Stomach (tissue), 8 donors: ENCODE measurements at regions not wholly inside any gene's neighbourhood (a gene's known extent, or its start where the extent isn't known, plus 50 kb on each side); places are given as distances from the start of the nearest gene placed in this dataset.

Experiments
- DNase-seq, 2 donors: peaks; one replicate each; pipeline versions ENCODE4 v3.0.0 to v3.0.0-alpha.2; 2013 to 2019
- H3K27ac ChIP-seq, 5 donors: fragments of 200-600 bp in 4 of 5; sonication (generic) in 4 of 5; one replicate each; pipeline ENCODE4 v1.5.1; 2013 to 2019; ENCODE audit warnings: mild to moderate bottlenecking in 1 of 5, moderate library complexity in 1 of 5
- H3K27me3 ChIP-seq, 3 donors: fragments of 200-600 bp; sonication (generic); one replicate each; pipeline ENCODE4 v1.5.1; 2017 to 2019; ENCODE audit warnings: mixed run types in 1 of 3
- H3K36me3 ChIP-seq, 4 donors: fragments of 200-600 bp; sonication (generic); 1 replicate in 3 of 4; 2 replicates in 1 of 4; pipeline ENCODE4 v1.5.1; 2016 to 2019
- H3K4me1 ChIP-seq, 4 donors: fragments of 200-600 bp; sonication (generic); one replicate each; pipeline ENCODE4 v1.5.1; 2016 to 2019
- H3K4me3 ChIP-seq, 4 donors: fragments of 200-600 bp; sonication (generic) in 3 of 4; one replicate each; pipeline ENCODE4 v1.5.1; 2016 to 2019; ENCODE audit warnings: mild to moderate bottlenecking in 1 of 4
- H3K9me3 ChIP-seq, 4 donors: fragments of 200-600 bp; sonication (generic); one replicate each; pipeline ENCODE4 v1.5.1; 2016 to 2019
- CTCF ChIP-seq, 7 experiments: fragments of 450-650 bp in 4 of 7; fragments of 200-600 bp in 3 of 7; sonication (generic) in 3 of 7; IDR thresholded peaks; one replicate each; pipeline ENCODE4 v1.5.1; 2016 to 2019; ENCODE audit warnings: antibody characterized with exemption in 7 of 7, control low read depth in 2 of 7, mild to moderate bottlenecking in 1 of 7
- EP300 ChIP-seq: sonication (generic); formaldehyde crosslinking; IDR thresholded peaks from one replicate; pipeline ENCODE4 v1.6.1; 2017; ENCODE audit warnings: antibody characterized with exemption
- POLR2A ChIP-seq, 4 donors: fragments of 450-650 bp; IDR thresholded peaks; one replicate each; pipeline ENCODE4 v1.6.1; 2016; ENCODE audit warnings: antibody characterized with exemption in 4 of 4, control low read depth in 2 of 4, mild to moderate bottlenecking in 1 of 4, moderate library complexity in 1 of 4
- POLR2AphosphoS5 ChIP-seq, 3 donors: sonication (generic); formaldehyde crosslinking; IDR thresholded peaks; one replicate each; pipeline ENCODE4 v1.6.1; 2016; ENCODE audit warnings: antibody characterized with exemption in 3 of 3
- WGBS, 5 donors: extraction: QIAGEN DNeasy Blood & Tissue Kit in 3 of 5; methylation state at CpG; one replicate each; pipeline versions ENCODE4 v1.1.5 to v1.1.7; 2013 to 2018; 5-methylcytosine and 5-hydroxymethylcytosine counted together
- intact Hi-C: fragments of 100-400 bp; cut with DNase I; formaldehyde crosslinking; loops from one replicate; pipeline ENCODE4 v1.15.1; 2023; ENCODE audit warnings: low total_unique reads
- donor health status: healthy with polysubstance abuse.
- donor health status: Bipolar disorder and iron deficiency.
- donor health status: healthy.

- WGBS, 5 donors, result 84 to 91% (median 90%) methylated on average over 7 of the region's 7 CpGs
- Histone ChIP-seq H3K4me3 (no peak overlapping the region), H3K36me3 (no peaks in the 10 kb centered on the region), H3K27ac (no peak overlapping the region), H3K9me3 (no peaks in the 10 kb centered on the region), H3K27me3 (no peaks in the 10 kb centered on the region), H3K4me1 (no peaks in the 10 kb centered on the region)
- intact Hi-C loops, result no loop called here
- DNase-seq, result no peak
- TF ChIP-seq POLR2A (IDR thresholded peaks at IDR 0.05) (no peak), POLR2AphosphoS5 (IDR thresholded peaks at IDR 0.05) (no peak), CTCF (IDR thresholded peaks at IDR 0.05) (no peak), EP300 (no peak)
Observed at GRCh38 chr3:81024560-81024959, 736.9 kb downstream of the GBE1 start.

DNA sequence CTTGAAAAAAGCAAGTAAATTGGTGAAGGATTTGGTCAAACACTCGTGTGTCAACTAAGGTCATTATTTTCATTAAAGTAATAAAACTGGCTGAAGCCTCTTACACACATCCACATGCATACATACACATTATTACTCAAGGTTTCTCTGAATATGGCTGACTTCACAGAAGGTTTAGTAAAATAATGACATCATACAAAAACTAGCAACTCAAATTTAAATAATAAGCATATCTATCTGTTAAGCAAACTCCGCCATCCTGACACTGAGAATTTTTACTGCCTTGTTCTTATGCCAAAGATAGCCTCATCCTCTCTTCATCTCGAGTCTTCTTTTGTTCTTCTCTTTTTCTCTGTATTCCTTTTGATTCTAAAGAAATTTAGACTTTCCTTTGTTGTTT is 739.1 kb downstream of the GBE1 start:
- 67 to 89% (median 81%) methylated on average over 3 of the region's 3 CpGs for WGBS, 5 donors
- Histone ChIP-seq H3K36me3 (no peaks in the 10 kb centered on the region), H3K27me3 (no peaks in the 10 kb centered on the region), H3K27ac (no peak overlapping the region), H3K4me1 (no peaks in the 10 kb centered on the region), H3K9me3 (no peaks in the 10 kb centered on the region), H3K4me3 (no peak overlapping the region)
- DNase-seq, result no peak
- intact Hi-C loops, result no loop called here
- TF ChIP-seq EP300 (no peak), POLR2AphosphoS5 (IDR thresholded peaks at IDR 0.05) (no peak), POLR2A (IDR thresholded peaks at IDR 0.05) (no peak), CTCF (IDR thresholded peaks at IDR 0.05) (no peak)

- intact Hi-C loops, result no loop called here
- H3K27me3 ChIP-seq, result no peaks in the 10 kb centered on the region
- DNase-seq, result no peak
- peaks cover 0 to 6% (median 0%) of the 10 kb centered on the region in 4 donors for H3K9me3 ChIP-seq
- TF ChIP-seq POLR2AphosphoS5 (IDR thresholded peaks at IDR 0.05) (no peak), EP300 (no peak), POLR2A (IDR thresholded peaks at IDR 0.05) (no peak), CTCF (IDR thresholded peaks at IDR 0.05) (no peak)
- WGBS, 5 donors, result 50 to 88% (median 80%) methylated on average over 2 of the region's 2 CpGs
- H3K4me3 ChIP-seq, result no peak overlapping the region
- H3K36me3 ChIP-seq, result no peaks in the 10 kb centered on the region
- H3K27ac ChIP-seq, result no peak overlapping the region
- H3K4me1 ChIP-seq, result no peaks in the 10 kb centered on the region
Observed at GRCh38 chr3:81013360-81013759, 748.1 kb downstream of the GBE1 start.

- Histone ChIP-seq H3K36me3 (no peaks in the 10 kb centered on the region), H3K27ac (no peak overlapping the region), H3K27me3 (no peaks in the 10 kb centered on the region), H3K4me1 (no peaks in the 10 kb centered on the region), H3K4me3 (no peak overlapping the region), H3K9me3 (peaks cover 0 to 4% (median 0%) of the 10 kb centered on the region in 4 donors)
- no peak for DNase-seq
- TF ChIP-seq EP300 (no peak), CTCF (IDR thresholded peaks at IDR 0.05) (no peak), POLR2A (IDR thresholded peaks at IDR 0.05) (no peak), POLR2AphosphoS5 (IDR thresholded peaks at IDR 0.05) (no peak)
- intact Hi-C loops, result no loop called here
Observed at GRCh38 chr3:81005992-81006391, 755.5 kb downstream of the GBE1 start.
